ENCODE measurements at regions not wholly inside any gene's neighbourhood (a gene's known extent, or its start where the extent isn't known, plus 50 kb on each side); places are given as distances from the start of the nearest gene placed in this dataset.

DNA sequence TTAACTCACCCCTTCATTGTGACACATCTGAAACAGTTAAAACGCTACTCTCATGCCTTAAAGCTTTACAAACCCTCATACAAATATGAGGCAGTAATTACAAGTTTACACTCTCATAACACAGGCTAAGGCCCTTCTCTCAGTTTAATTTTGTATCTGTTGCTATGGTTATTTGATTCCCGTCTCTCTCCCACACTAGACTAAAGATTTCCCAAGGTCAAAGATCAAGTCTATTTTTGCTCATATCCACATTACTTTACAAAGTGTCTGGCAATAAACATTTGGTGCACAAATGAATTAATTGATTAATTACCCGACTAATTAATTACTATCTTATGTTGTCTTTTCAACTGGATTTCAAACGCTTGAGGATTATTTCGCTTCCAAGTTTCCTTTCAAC lies 86.4 kb upstream of the MYOCD start:
- H3K4me3 ChIP-seq (ENCODE audit: low read length) = no peak overlapping the region
- no peak for DNase-seq (ENCODE audit: low read depth)
- TF ChIP-seq, protein P1, sequence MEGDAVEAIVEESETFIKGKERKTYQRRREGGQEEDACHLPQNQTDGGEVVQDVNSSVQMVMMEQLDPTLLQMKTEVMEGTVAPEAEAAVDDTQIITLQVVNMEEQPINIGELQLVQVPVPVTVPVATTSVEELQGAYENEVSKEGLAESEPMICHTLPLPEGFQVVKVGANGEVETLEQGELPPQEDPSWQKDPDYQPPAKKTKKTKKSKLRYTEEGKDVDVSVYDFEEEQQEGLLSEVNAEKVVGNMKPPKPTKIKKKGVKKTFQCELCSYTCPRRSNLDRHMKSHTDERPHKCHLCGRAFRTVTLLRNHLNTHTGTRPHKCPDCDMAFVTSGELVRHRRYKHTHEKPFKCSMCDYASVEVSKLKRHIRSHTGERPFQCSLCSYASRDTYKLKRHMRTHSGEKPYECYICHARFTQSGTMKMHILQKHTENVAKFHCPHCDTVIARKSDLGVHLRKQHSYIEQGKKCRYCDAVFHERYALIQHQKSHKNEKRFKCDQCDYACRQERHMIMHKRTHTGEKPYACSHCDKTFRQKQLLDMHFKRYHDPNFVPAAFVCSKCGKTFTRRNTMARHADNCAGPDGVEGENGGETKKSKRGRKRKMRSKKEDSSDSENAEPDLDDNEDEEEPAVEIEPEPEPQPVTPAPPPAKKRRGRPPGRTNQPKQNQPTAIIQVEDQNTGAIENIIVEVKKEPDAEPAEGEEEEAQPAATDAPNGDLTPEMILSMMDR (IDR thresholded peaks at IDR 0.05; ENCODE audit: insufficient read depth, low read depth, low read length, missing control alignments) = no peak

DNA sequence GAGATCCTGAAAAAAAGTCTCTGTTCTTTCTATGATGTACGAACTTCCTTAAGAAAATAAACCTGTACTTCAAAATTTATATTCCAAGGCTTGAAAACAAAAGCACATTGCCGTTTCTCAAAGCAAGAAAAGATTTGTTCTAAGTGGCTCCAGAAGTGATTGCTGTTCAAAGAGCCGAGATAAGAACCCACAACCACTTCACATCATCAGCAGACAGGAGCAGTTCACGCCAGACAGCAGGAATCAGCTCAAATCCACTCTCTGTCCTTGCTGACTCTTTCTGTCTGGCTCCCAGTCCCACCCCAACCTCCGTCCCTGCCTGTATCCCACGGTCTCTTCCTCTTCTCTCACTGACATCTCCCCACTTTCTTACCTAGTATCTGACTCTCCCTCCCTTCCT lies 85.0 kb upstream of the MYOCD start:
- no peak overlapping the region for H3K4me3 ChIP-seq (ENCODE audit: low read length)
- TF ChIP-seq, protein P1 (IDR thresholded peaks at IDR 0.05; ENCODE audit: insufficient read depth, low read depth, low read length, missing control alignments) = no peak
- no peak for DNase-seq (ENCODE audit: low read depth)

DNA sequence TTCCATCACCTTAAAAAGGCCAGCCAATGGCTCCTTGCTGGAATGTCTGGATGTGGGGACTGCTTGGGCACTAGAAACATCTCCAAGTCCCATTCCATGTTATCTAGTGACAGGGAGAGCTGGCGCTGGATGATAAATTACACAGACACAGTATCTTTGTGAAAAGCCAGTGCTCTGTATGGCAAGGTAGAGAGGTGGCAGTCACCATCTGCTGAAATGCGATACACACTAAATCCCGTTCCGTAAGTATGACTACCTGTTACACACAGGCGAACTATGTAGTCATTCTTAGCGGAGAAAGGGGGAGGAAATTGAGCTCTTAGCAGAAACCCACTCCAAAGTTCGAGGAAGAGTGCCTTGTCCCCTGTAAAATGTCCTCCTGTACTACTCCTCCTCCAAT lies 81.0 kb upstream of the MYOCD start:
- DNase-seq (ENCODE audit: low read depth) = peak; percentile 8
- TF ChIP-seq, protein P1 (IDR thresholded peaks at IDR 0.05; ENCODE audit: insufficient read depth, low read depth, low read length, missing control alignments) = no peak

DNA sequence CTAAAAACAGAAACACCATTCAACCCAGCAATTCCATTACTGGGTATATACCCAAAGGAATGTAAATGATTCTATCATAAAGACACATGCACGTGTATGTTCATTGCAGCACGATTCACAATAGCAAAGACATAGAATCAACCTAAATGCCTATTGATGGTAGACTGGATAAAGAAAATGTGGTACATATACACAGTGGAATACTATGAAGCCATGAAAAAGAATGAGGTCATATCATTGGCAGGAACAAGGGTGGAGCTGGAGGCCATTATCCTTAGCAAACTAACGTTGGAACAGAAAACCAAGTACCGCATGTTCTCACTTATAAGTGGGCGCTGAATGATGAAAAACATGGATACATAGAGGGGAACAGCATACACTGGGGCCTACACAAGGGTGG lies 77.2 kb upstream of the MYOCD start:
- TF ChIP-seq, protein P1 (IDR thresholded peaks at IDR 0.05; ENCODE audit: insufficient read depth, low read depth, low read length, missing control alignments) = no peak
- no peak for DNase-seq (ENCODE audit: low read depth)
- no peak overlapping the region for H3K4me3 ChIP-seq (ENCODE audit: low read length)

More for the DNA sequence above, 81.0 kb upstream of the MYOCD start:
- H3K4me3 ChIP-seq (ENCODE audit: low read length) = no peak overlapping the region

DNA sequence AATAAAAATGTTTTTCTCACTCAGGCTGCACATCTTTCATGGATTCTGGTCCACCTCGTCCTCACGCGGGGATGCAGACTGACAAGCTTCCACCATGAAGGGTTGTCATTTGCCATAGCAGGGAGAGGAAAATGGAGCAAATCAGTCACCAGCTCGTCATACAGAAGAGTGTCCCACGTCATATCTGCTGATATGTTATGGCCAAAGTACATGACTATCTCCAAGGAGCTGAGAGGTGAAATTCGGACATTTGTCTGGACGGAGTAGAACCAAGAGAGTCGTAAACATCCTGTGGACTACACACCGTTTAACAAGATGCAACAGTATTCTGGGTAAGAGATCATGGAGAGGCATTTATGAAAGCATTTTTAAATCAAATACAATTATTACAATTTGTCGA lies 75.3 kb upstream of the MYOCD start:
- no peak for DNase-seq (ENCODE audit: low read depth)
- no peak overlapping the region for H3K4me3 ChIP-seq (ENCODE audit: low read length)
- TF ChIP-seq, protein P1 (IDR thresholded peaks at IDR 0.05; ENCODE audit: insufficient read depth, low read depth, low read length, missing control alignments) = no peak

DNA sequence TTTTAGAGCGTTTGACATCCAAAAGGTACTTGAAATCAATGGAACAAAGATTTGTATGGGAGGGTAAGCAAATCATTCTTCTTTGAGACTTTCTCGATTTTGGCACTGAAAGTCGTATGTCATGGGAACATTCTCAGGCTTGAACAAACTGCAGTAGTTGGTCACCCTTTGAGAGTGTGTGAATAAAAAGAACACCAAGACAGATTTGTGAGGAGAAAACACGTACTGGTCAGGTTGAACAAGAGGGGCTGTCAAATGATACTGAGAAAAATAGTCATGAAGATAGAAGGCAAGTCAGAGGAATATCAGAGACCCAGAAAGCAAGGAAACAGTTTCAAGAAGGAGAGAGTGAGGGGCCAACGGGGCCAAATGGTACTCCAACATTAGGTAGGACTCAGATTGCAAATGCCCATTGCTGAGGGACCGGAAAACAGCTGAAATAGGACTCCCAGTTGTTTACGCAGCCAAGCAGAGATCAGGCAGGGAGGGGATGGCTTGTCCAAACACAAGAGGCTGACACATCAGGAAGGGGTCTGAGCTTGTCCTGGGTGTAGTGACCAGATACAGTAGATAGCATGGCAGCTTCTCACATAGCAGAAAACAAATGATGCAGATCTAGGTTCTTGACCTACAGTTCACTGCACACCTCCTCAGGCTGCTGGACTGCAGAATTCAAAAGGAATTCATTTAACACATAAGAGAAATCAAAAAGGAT lies 74.5 kb upstream of the MYOCD start:
- H3K4me3 ChIP-seq (ENCODE audit: low read length) = no peak overlapping the region
- peak; percentile 62 for DNase-seq (ENCODE audit: low read depth)
- TF ChIP-seq, protein P1 (IDR thresholded peaks at IDR 0.05; ENCODE audit: insufficient read depth, low read depth, low read length, missing control alignments) = no peak

DNA sequence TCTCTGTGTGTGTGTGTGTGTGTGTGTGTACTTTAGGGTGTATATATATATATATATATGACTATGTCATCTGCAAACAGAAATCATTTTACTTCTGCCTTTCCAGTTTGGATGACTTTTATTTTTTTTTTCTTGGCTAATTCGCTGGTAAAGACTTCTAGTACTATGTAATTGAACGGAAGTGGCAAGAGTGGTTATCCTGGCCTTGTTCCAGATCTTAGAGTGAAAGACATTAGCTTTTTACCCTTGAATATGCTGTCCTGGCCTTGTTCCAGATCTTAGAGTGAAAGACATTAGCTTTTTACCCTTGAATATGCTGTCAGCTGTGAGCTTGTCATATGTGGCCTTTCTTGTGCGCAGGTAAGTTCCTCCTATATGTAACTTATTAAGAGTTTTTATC lies 72.7 kb upstream of the MYOCD start:
- no peak overlapping the region for H3K4me3 ChIP-seq (ENCODE audit: low read length)
- DNase-seq (ENCODE audit: low read depth) = peak; percentile 25
- TF ChIP-seq, protein P1 (IDR thresholded peaks at IDR 0.05; ENCODE audit: insufficient read depth, low read depth, low read length, missing control alignments) = no peak

Measured in epithelial cell of esophagus (primary cell).